Activated naive CD8-positive, alpha-beta T cell treated with anti-CD3 and anti-CD28 coated beads, Interleukin-2, amount 50 U/mL, for 16 hours (primary cell): ENCODE measurements at regions not wholly inside any gene's neighbourhood (a gene's known extent, or its start where the extent isn't known, plus 50 kb on each side); places are given as distances from the start of the nearest gene placed in this dataset.
"Not testable (repeated sequence)": the region's sequence is repeated elsewhere in the genome, so short reads cannot be mapped to it uniquely, and the experiment has no call there.

Source experiments
- DNase-seq: peaks from one replicate; pipeline ENCODE4 v3.0.0-alpha.2; 2020; ENCODE audit warnings: low read depth, low spot score

DNA sequence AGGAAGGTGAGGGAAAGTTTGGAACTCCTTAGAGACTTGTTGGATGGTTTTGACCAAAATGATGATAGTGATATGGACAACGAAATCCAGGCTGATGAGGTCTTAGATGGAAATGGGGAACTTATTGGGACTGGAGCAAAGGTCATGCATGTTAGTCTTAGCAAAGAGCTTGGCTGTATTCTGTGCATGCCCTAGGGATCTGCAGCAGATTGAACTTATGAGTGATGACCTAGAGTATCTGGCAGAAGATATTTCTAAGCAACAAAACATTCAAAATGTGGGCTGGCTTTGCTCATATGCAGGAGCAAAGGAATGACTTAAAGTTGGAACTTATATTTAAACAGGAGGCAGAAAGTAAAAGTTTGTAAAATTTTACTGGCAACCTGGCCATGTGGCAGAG, 489.3 kb upstream of the DIPK2B start:
- DNase-seq, result no peak

DNA sequence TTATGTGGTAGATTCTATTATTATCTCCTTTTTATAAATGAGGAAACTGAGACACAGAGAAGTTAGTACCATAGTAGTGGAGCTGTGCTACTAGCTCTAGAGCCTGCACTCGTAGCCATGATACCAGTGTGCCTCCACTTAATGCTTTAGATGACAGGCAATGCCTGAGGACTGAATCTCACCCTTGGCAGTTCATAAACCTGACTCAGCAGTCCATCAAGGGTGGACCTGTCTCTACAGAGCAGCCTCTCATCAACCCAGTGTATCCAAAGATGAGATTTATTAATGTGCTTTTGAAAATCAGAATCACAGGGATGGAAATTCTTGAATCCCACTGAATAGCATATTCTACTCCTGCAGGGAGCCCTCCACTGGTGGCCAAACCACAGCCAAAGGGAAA, 483.2 kb upstream of the DIPK2B start:
- DNase-seq, result no peak

DNA sequence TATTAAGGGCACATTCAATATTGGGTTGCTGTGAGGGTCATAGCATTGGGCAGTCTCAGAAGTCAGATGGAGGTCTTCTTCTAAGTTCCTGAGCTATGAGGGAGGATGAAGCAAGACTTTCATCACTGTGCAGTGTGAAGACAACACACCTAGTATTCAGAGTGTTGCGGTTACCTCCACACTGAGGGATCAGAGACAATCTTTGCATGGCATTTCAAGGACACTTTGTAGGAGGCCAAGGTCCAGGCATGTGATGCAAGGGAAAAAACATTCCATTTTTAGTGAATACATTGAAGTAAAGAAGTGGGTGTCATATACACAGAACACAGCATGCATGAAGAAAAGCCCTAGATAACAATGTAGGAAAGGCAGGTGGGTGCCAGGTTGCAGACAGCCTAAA, 481.2 kb upstream of the DIPK2B start:
- DNase-seq, result no peak

DNA sequence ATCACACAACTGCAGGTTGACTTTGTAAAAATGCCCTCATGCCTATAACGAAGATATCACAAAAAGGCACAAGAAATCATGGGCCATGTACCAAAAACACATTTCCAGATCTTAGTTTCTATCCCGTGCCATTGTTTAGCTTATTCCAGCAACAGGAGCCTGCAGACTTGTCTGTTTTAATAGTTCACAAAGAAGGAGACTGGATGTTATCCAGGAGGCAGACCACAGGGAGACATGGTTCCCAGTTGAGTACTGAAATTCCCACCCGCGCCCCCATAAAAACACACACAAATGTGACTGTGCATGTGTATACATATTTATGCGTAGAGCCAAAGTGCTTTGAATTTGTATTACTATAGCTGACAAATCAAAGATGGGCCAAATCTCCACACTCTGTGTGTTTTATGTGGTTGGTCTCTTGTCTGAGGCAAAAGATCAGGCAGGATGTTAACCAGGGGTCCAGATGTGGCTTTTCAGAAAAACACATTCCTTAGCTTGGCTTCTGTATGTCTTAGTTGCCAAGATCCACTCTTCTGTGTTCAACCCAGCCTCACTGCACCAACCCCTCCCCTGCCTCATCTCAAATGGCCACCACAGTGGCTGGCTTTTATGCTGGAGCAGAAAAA, 469.2 kb upstream of the DIPK2B start:
- no peak for DNase-seq

DNA sequence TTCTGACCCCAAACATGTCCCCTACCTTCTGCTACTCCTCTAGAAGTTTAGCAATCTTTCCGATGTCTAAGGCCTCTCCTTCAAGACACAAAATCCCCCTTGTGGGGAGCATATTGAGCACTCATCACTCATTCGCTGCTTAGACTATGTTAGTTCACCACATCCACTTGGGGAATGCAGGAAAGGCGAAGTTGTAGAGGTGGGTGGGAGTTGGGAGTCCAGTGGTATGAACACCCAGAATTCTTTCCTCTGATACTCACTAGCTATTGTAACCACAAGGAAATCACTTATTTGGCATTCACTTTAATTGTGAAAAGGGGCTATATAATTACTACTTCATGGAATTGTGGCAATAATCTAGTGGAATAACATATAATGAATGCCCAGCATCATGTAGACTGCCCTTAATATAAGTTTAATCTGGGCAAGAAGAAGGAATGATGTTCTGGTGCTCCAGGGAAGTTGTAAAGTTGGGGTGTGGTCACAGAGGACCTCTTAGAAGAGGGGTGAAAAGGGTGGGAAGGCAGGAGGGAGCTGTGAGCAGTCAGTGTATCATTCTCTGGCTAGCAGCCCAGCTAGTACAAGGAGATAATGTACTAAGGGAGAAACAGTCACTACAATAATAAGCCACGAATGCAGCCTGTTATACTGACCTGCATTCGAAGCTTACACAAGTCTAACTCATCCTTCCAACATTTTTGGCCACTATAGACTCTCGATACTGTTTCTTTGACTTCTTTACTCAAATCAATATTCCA, 468.2 kb upstream of the DIPK2B start:
- no peak for DNase-seq

DNA sequence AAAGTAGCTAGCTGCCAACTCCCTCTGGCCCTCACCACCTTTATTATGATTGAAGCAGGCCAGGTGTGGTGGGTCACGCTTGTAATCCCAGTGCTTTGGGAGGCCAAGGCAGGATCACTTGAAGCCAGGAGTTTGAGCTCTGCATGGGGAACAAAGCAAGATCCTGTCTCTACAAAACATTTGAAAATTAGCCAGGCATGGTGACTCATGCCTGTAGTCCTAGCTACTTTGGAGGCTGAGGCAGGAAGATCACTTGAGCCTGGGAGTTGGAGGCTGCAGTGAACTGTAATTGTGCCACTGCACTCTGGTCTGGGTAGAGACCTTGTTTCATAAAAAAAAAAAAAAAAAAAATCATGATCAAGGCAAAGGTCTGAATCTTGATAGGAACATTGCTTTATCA, 467.0 kb upstream of the DIPK2B start:
- no peak for DNase-seq

DNA sequence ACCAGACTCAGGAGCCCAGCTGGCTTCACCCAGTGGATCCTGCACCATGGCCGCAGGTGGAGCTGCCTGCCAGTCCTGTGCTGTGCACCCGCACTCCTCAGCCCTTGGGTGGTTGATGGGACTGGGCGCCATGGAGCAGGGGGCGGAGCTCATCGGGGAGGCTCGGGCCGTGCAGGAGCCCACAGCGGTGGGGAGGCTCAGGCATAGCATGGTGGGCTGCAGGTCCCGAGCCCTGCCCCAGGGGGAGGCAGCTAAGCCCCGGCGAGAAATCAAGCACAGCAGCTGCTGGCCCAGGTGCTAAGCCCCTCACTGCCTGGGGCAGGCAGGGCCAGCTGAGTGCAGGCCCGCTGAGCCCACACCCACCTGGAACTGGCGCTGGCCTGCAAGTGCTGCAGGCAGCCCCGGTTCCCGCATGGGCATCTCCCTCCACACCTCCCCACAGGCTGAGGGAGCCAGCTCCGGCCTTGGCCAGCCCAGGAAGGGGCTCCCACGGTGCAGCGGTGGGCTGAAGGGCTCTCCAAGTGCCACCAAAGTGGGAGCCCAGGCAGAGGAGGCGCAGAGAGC, 464.1 kb upstream of the DIPK2B start:
- no peak for DNase-seq

DNA sequence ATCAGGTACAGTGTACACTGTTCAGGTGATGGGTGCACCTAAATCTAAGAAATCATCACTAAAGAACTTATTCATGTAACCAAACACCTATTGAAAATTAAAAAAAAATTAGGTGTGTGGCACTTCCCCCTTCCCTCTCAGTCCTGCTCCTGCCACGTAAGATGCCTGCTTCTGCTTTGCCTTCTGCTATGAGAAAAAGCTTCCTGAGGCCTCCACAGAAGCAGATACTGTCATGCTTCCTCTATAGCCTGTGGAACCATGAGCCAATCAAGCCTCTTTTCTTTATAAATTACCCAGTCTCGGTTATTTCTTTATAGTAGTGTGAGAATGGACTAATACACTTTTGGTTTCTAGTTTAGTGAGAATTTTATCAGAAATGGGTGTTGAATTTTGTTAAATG, 459.8 kb upstream of the DIPK2B start:
- no peak for DNase-seq

DNA sequence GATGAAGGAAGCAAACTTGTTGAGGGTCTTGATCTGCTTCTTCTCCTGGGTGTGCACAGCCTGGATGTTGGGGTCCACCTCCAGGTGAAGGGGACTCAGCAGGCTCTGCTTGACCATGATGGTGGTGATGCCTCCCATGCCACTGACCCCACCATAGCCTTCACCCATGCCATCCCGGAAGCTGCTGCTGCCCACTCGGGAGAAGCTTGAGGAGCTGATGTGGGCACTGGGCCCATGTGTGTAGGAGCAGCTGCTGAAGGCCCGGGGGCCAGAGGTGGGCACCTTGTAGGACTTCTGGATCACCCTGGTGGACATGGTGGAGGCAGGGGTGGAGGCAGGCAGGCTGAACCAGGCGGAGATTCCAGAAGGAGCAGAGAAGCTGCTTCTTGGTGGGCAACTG, 432.7 kb upstream of the DIPK2B start:
- DNase-seq, result no peak

DNA sequence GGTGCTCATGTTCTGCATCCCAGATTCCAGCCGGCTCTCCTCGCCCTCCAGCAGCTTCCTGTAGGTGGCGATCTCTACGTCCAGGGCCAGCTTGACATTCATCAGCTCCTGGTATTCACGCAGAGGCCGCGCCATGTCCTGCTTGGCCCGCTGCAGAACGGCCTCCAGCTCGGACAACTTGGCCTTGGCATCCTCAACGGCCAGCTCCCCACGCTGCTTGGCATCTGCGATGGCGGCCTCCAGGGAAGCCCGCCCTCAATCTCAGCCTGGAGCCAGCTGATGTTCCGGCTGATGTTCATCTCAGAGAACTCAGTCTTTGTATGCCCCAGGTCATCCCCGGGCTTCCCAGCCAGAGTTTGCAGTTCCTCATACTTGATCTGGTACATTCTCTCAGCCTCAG, 431.8 kb upstream of the DIPK2B start:
- DNase-seq, result no peak

DNA sequence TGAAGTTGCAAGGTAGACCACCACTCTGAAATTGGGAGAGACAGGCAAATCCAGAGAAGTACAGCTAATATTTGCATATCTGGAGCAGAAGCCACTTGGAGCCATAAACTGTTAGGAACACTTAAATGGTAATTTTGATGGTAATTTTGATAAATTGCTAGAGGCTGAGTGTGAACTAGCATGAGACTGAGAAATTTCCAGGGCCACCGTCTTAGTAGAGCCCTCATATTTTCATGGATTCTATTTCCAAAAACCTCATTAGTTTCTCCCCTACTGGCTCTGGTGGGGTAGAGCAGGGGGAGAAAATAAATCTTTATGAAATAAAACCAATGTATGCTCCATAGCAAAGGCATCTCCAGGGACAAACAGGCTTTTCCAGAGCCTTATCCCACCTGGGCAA, 429.4 kb upstream of the DIPK2B start:
- no peak for DNase-seq

DNA sequence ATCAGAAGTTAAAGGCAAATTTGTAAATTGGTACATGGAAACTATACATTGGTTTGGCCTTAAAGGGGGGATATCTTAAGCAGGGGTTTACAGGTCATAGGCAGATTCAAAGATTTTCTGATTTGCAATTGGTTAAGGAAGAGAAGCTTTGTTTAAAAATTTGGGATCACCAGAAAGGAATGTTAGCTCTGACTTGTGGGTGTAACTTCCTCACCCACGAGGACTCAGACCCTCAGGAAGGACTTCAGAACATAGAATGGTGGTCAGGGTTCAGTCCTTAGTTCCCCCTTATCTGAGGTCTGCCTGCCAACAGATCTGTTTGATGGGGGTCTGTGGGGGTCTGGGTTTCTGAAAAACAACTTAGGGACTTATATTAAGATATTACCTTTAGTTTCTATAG, 427.4 kb upstream of the DIPK2B start:
- no peak for DNase-seq

DNA sequence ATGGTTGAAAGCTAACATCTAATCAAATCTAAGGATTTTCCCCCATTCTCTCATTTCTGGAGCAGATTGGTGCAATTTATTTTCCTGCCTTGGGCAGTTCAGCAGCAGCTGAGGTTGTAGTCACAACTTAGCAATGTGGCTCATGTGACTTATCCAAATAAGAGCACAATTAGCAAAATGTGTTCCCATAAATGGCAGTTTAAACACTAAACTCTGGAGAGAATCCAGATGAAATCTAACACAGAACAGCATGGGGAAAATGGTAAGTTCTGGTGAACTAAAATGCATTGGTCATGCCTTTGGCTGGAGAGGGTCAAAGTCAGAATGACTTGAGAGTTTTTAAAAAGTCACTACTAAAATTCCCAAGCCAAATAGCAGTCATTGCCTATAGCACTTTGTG, 422.6 kb upstream of the DIPK2B start:
- no peak for DNase-seq

DNA sequence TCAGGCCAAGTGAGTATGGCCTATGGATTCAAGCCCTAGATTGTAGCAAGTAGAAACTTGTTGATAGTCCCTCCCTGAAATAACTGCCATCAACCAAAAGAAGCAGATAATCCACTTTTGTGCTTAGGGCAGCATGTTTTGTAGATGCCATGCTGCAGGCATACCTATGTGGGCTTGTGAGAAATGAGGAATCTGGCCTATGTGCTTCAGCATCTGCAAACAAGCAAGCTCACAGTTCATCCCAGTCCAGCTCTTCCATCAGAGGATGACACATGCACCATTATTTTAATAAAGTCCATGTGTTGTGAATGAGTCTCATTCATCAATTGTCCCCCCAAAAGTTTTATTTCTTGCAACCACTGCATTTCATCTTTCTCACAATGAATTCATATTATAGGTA, 421.9 kb upstream of the DIPK2B start:
- DNase-seq, result no peak

DNA sequence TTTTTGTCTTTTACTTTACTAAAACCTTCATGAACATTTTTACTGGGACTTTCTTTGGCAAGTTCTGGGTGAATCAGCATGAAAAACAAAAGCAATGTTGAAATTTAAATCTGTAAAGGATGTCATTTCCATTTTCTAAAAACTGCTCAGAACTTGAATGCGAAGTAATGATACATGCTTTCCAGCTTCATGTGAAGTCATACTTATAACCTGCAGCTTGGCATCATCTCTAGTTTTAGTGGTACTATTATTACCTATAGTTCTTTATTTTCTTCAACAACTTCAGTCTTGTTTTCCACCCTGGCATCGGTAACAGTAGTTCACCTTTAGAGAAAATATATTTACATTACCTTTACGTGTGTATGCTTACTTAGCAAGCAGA, 421.4 kb upstream of the DIPK2B start:
- DNase-seq, result no peak

DNA sequence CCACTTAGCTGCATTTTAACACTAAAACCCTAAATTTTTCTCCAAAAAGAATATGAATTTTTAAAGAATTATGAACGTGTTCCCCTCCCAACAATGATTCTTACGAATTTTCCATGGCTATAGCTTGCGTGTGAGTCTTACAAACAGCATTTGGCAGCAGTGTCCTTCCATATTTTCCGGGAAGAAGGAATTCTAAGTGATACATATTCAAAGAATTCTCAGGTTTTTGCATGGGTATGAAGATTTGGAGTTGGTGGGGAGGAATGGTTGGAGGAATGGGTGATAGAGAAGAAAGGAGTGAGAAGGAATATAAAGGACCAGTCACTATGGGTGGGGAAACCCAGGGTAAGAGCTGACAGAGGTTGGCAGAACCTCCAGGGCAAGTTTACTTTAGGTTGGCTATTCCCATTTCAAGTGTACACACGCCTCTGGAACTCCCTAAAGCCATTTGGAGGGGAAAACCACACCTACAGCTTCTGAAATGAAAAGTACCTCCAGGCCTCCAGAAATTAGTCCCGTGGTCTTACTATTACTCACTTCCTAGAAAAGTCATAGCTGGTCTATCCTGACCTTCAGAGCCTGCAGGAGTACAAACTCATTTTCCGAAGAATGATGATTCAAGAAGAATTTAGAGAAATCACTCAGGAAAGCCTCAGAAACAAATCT, 420.8 kb upstream of the DIPK2B start:
- no peak for DNase-seq

DNA sequence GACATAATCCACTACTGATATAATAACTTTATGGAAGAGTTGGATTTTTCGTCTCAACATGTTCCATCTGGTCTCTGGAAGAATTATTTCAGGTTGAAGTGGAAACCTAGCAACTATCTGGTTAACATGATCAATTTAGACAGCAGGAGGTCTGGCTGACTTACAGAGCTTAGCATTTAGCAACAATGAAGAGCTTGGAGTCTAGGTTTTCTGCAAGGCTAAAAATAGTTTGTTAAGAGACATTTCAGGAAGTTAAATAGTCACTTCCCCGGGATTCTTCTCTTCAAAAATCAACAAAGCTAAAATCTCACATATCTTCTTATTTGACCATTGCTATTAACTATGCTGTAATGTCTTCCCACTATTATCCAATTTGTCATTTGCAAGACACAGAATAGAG, 418.6 kb upstream of the DIPK2B start:
- no peak for DNase-seq

DNA sequence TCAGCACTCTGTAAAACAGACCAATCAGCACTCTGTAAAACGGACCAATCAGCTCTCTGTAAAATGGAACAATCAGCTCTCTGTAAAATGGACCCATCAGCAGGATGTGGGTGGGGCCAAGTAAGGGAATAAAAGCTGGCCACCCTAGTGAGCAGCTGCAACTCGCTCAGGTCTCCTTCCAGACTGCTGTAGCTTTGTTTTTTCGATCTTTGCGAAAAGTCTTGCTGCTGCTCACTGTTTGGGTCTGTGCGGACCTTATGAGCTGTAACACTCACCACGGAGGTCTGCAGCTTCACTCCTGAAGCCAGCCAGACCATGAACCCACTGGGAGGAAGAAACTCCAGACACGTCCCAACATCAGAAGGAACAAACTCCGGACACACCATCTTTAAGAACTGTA, 414.9 kb upstream of the DIPK2B start:
- DNase-seq, result not testable (repeated sequence)

DNA sequence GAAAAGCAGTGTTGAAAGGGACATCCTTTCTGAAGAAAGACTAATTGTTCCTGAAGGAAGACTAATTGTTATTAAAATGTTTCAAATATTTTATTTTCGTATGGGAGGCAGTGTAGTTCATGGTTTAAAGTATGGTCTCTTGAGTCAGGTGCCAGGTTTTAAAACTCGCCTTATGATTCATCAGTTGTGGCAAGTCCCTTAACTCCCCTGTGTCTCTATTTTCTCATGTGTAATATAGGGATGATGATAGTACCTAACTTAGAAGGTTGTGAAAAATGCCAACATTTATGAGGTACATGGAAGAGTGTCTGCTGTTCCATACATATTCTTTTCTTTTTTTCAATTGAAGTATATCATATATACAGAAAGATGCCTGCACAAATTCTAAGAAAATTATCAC, 414.2 kb upstream of the DIPK2B start:
- no peak for DNase-seq

DNA sequence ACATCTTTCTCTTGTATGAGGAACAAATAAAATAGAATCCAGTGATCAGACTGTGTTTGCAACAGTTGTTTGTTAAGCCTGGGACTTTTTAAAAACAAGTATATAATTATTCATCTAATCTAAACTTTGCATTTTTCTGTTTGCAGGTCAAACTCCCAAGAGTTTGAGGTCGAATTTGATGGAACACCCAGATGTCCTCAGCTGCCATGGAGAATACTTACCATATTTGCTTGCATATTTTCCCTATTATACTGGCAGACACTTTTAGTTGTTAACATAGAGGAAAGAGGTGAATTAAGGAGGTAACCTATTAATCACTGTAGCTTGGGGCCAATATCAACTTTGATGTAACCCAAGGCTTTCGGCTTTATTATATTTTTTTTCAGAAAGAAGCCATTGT, 401.5 kb upstream of the DIPK2B start:
- DNase-seq, result no peak

DNA sequence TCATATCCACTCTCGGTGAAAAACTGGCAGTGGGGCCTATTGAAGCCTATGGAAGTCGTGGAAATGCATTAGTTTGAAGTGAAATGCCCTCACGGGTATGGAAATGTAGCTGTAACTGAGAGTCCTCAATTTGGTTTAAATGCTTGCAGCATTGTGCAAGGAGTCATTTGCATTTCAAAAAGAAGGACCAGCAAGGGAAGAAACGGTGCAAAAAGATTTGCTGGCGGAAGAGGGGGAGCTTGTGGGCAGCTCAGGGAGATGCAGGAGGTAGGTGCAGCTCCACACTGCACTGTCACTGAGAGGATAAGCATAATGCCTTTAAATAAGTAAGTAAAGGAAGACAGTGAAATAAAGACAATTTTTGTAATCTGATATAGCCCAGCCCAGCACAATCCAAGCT, 400.4 kb upstream of the DIPK2B start:
- no peak for DNase-seq

DNA sequence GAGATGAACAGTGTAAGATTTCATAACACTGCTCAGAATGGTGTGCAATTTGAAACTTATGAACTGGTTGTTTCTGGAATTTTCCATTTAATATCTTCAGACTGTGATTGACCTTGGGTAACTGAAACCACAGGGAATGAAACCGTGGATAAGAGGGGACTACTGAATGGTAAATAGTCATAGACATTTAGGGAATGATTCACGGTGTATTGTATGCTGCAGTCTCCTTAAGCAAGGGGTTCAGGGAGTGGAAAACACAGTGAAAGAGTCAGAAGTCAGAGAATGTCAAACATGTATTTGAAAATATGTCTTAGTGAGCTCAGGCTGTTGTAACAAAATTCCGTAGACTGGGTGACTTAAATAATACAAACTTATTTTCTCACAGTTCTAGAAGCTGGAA, 398.2 kb upstream of the DIPK2B start:
- no peak for DNase-seq
